K562 (cell line): ENCODE measurements at regions not wholly inside any gene's neighbourhood (a gene's known extent, or its start where the extent isn't known, plus 50 kb on each side); places are given as distances from the start of the nearest gene placed in this dataset.

ENCODE experiments used
- ATAC-seq: fragments of 200-7000 bp; cut with Tn5 transposase; 3 replicates; pipeline ENCODE4 v1.9.1; 2020; ENCODE audit warnings: moderate library complexity
- BruUV-seq: library from RNA; stranded (reverse); fragments of 400-500 nt; replicated peaks from 2 replicates; lab custom pipeline; 2021; lab: Mats Ljungman, UMichigan
- CTCF ChIA-PET: fragments of 300-600 bp; formaldehyde crosslinking; extraction: SDS; loops from one replicate; lab custom pipeline; 2021; ENCODE audit warnings: low intra/inter-chr PET ratio; lab: Yijun Ruan, JAX
- POLR2A ChIA-PET: fragments of 300-600, 350-650 bp; sonication (Branson Sonifier 250); formaldehyde crosslinking; extraction: SDS; loops from one replicate; lab custom pipeline; 2021; ENCODE audit warnings: antibody characterized with exemption, inconsistent platforms; lab: Yijun Ruan, JAX
- DNase-seq, 4 experiments: peaks; one replicate each; pipeline versions ENCODE4 v3.0.0 to v3.0.0-alpha.2; 2011 to 2018; ENCODE audit warnings: low spot score in 3 of 4, mixed read lengths in 3 of 4; ENCODE audit errors: extremely low read depth in 1 of 4
- FAIRE-seq: peaks from 2 replicates; lab custom pipeline; 2011; peaks lifted over from hg19 to GRCh38; lab: Jason Lieb, UNC
- H2AFZ ChIP-seq: 2 replicates; pipeline ENCODE4 v1.6.0; 2011; ENCODE audit warnings: low read depth, low read length, control low read depth, inconsistent platforms
- H3K27ac ChIP-seq: fragments of 200-600 bp; 3 replicates; pipeline ENCODE4 v1.8.0; 2011; ENCODE audit warnings: low read depth, mild to moderate bottlenecking, control low read depth, inconsistent platforms, low read length, moderate library complexity, mixed read lengths; ENCODE audit errors: extremely low read depth
- H3K27me3 ChIP-seq, 2 experiments: fragments of 300-600 bp in 1 of 2; 2 replicates in 1 of 2; 3 replicates in 1 of 2; pipeline versions ENCODE4 v1.6.0 to v1.8.0; 2011; ENCODE audit warnings: inconsistent platforms in 2 of 2, low read length in 2 of 2, mild to moderate bottlenecking in 1 of 2, mixed read lengths in 1 of 2, moderate library complexity in 1 of 2; ENCODE audit not compliant: control insufficient read depth in 2 of 2, insufficient read depth in 2 of 2
- H3K36me3 ChIP-seq: fragments of 300-600 bp; 3 replicates; pipeline ENCODE4 v1.8.0; 2011; ENCODE audit warnings: mild to moderate bottlenecking, low read length, inconsistent platforms; ENCODE audit not compliant: control insufficient read depth, insufficient read depth
- H3K4me1 ChIP-seq, 2 experiments: fragments of 200-600 bp in 1 of 2; replicated peaks in 1 of 2; 2 replicates in 1 of 2; 3 replicates in 1 of 2; pipeline versions ENCODE4 v1.5.1 to v1.8.0; 2011; ENCODE audit warnings: inconsistent platforms in 2 of 2, low read length in 2 of 2, mild to moderate bottlenecking in 1 of 2, mixed read lengths in 1 of 2, moderate library complexity in 1 of 2; ENCODE audit not compliant: control insufficient read depth in 2 of 2, insufficient read depth in 2 of 2
- H3K4me2 ChIP-seq: 2 replicates; pipeline ENCODE4 v1.6.1; 2011; ENCODE audit warnings: low read length, control low read depth, inconsistent platforms, mixed read lengths; ENCODE audit not compliant: insufficient read depth
- H3K4me3 ChIP-seq: fragments of 200-600 bp; sonication (generic), shearing (Covaris generic); 2 replicates; pipeline ENCODE4 v1.5.1; 2016; ENCODE audit warnings: control low read depth, inconsistent platforms
- H3K79me2 ChIP-seq: fragments of 200-600 bp; 3 replicates; pipeline ENCODE4 v1.8.0; 2011; ENCODE audit warnings: low read length, inconsistent platforms; ENCODE audit not compliant: control insufficient read depth, insufficient read depth
- H3K9ac ChIP-seq, 2 experiments: 2 replicates each; pipeline versions ENCODE4 v1.6.0 to v1.6.1; 2011; ENCODE audit warnings: low read depth in 2 of 2, low read length in 2 of 2, control low read depth in 1 of 2, inconsistent platforms in 1 of 2, mild to moderate bottlenecking in 1 of 2, mixed read lengths in 1 of 2; ENCODE audit not compliant: insufficient read depth in 1 of 2
- H3K9me1 ChIP-seq: one replicate; pipeline ENCODE4 v1.6.0; 2011; ENCODE audit warnings: inconsistent platforms, mild to moderate bottlenecking, low read length, moderate library complexity; ENCODE audit not compliant: control insufficient read depth, insufficient read depth
- H3K9me3 ChIP-seq: replicated peaks from 2 replicates; pipeline ENCODE4 v1.5.1; 2011; ENCODE audit warnings: low read depth, low read length, inconsistent platforms; ENCODE audit not compliant: control insufficient read depth, insufficient read depth
- H4K20me1 ChIP-seq: replicated peaks from 2 replicates; pipeline ENCODE4 v1.6.1; 2011; ENCODE audit warnings: low read length, inconsistent platforms, mixed read lengths; ENCODE audit not compliant: control insufficient read depth, insufficient read depth
- ADNP ChIP-seq: fragments of 200-800 bp; sonication (Bioruptor generic); IDR thresholded peaks from 2 replicates; pipeline ENCODE4 v1.6.1; 2016; ENCODE audit warnings: missing genetic modification characterization, missing compliant biosample characterization
- CBFA2T3 ChIP-seq: fragments of 450-650 bp; IDR thresholded peaks from 2 replicates; pipeline ENCODE4 v1.6.1; 2017
- HDGF ChIP-seq: fragments of 450-650 bp; IDR thresholded peaks from 2 replicates; pipeline ENCODE4 v1.6.1; 2016
- IFI16 ChIP-seq: fragments of 250-450 bp; sonication (Bioruptor Pico); IDR thresholded peaks from 2 replicates; pipeline ENCODE4 v2.1.2; 2022; ENCODE audit warnings: mild to moderate bottlenecking, inconsistent platforms
- KLF6 ChIP-seq: fragments of 250-450 bp; sonication (Bioruptor Pico); IDR thresholded peaks from 2 replicates; pipeline ENCODE4 v1.4.0; 2020; ENCODE audit warnings: mild to moderate bottlenecking, moderate library complexity, borderline replicate concordance
- MYNN ChIP-seq, 2 experiments: sonication (generic); formaldehyde crosslinking in 1 of 2; IDR thresholded peaks; 2 replicates each; pipeline versions ENCODE4 v1.5.0 to v1.6.1; 2016 to 2020; ENCODE audit warnings: antibody characterized with exemption in 1 of 2, missing genetic modification reagents in 1 of 2
- RBM17 ChIP-seq: fragments of 200-400 bp; formaldehyde crosslinking; IDR thresholded peaks from 2 replicates; pipeline ENCODE4 v1.6.1; 2017; ENCODE audit warnings: low read depth, mild to moderate bottlenecking, low read length, borderline replicate concordance
- ZFP1 ChIP-seq: fragments of 450-650 bp; formaldehyde crosslinking; IDR thresholded peaks from 2 replicates; pipeline ENCODE4 v1.4.0; 2020; ENCODE audit warnings: mild to moderate bottlenecking, mixed read lengths
- ZFP36 ChIP-seq: fragments of 150-350 bp; IDR thresholded peaks from 2 replicates; pipeline ENCODE4 v1.6.1; 2018; ENCODE audit warnings: low read length, low read depth; ENCODE audit not compliant: partially characterized antibody
- ZNF224 ChIP-seq: sonication (generic); formaldehyde crosslinking; IDR thresholded peaks from 2 replicates; pipeline ENCODE4 v1.8.0; 2022; ENCODE audit warnings: mild to moderate bottlenecking, missing genetic modification reagents
- ZNF79 ChIP-seq: fragments of 250-450 bp; sonication (Bioruptor Pico); IDR thresholded peaks from 2 replicates; pipeline ENCODE4 v1.4.0; 2020; ENCODE audit warnings: low read depth, mild to moderate bottlenecking, moderate library complexity
- WGBS: fragments of 100-300 bp; shearing (Covaris generic); methylation state at CpG from one replicate; pipeline ENCODE4 v1.1.6; 2016; ENCODE audit warnings: low coverage, mixed read lengths; ENCODE audit not compliant: insufficient coverage; ENCODE audit errors: missing lambda C conversion rate; 5-methylcytosine and 5-hydroxymethylcytosine counted together
- in situ Hi-C: fragments of 300-500 bp; cut with MboI; formaldehyde crosslinking; loops from 4 replicates; pipeline ENCODE4 v1.15.0; 2018; ENCODE audit warnings: inconsistent platforms, mixed read lengths
- intact Hi-C: fragments of 100-400 bp; cut with micrococcal nuclease; formaldehyde crosslinking; loops from 2 replicates; pipeline ENCODE4 v1.14.2; 2022
- TF ChIP-seq, protein P1 (sequence below): sonication (generic); formaldehyde crosslinking; IDR thresholded peaks from 2 replicates; pipeline ENCODE4 v1.9.0; 2022; ENCODE audit warnings: mild to moderate bottlenecking, missing genetic modification reagents
- TF ChIP-seq, protein P2 (sequence below): fragments of 250-450 bp; sonication (Bioruptor Pico); IDR thresholded peaks from 2 replicates; pipeline ENCODE4 v1.5.0; 2021
- TF ChIP-seq, protein P3 (sequence below): IDR thresholded peaks from 3 replicates; pipeline ENCODE4 v1.6.1; 2011; ENCODE audit warnings: borderline replicate concordance, mild to moderate bottlenecking, moderate library complexity; ENCODE audit not compliant: insufficient read length; ENCODE audit errors: extremely low read depth

DNA sequence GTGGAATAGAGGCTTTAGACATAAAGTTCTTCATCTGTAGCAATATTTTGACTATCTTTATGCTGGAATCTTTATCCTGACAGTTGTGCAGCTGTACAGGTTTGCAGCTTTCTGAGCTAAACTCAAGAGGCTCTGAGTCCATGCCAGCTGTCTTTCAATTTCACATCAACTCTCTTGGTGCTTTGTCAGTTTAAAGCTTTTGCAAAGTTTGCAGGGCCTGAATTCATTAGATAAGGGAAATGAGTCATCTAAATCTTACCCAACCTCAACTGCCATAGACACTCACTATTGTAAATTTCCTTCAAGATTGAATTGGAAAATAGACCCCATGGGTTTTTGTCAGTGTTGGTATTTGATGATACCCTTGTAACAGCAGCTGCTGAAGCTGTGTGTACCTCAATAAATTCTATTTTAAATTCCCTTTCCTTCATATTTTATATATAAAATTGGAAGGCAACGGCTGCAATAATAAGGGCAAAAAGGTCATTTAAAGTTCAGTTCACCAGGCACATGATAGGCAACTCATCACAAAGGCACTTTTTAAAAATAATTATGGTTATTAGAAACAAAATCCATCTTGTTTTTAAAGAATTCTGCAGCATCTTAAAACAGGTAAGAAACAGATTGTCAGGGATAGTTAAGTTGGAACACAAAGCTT is 169.9 kb upstream of the SLC39A10 start (continued):
- no peak for TF ChIP-seq ZFP1 (CRISPR knock-in tag)
- no peak for TF ChIP-seq IFI16
- TF ChIP-seq HDGF = no peak
- TF ChIP-seq, protein P1, sequence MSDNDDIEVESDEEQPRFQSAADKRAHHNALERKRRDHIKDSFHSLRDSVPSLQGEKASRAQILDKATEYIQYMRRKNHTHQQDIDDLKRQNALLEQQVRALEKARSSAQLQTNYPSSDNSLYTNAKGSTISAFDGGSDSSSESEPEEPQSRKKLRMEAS = no peak
- no peak for TF ChIP-seq KLF6
- no peak for TF ChIP-seq ZNF224 (CRISPR knock-in tag)
- no peak for TF ChIP-seq ADNP (tag)
- no peak for TF ChIP-seq ZNF79 (CRISPR knock-in tag)
- no peak for TF ChIP-seq ZFP36
- TF ChIP-seq CBFA2T3 = peak; percentile 95
- TF ChIP-seq, protein P2, sequence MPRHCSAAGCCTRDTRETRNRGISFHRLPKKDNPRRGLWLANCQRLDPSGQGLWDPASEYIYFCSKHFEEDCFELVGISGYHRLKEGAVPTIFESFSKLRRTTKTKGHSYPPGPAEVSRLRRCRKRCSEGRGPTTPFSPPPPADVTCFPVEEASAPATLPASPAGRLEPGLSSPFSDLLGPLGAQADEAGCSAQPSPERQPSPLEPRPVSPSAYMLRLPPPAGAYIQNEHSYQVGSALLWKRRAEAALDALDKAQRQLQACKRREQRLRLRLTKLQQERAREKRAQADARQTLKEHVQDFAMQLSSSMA (CRISPR knock-in tag) = no peak

DNA sequence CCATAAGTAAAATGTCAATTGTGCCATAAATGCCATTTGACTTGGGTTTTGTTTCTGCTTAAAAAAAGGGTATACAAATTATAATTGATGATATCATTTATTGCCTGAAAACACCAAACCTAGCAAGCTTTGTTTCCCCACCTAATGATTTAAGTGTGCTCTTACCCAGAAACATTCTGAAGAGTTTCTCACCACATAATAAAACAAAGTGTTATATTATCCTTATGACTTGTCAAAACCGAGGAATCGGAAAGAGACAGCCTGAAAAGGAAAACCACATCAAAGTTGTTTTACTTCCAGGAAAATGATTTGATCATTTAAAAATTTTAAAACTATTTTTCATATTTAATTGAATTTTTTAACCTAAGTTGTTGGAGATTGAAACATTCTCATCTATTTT is 170.5 kb upstream of the SLC39A10 start:
- Histone ChIP-seq H3K79me2 (no peaks in the 10 kb centered on the region), H3K36me3 (no peaks in the 10 kb centered on the region), H3K27me3 (no peaks in the 10 kb centered on the region), H3K27ac (peak overlapping the region; percentile 91), H3K9ac (peak overlapping the region in 1 of 2 experiments; percentile 57; a peak in 2 of 4 replicates), H3K4me3 (no peak overlapping the region), H3K9me1 (no peaks in the 10 kb centered on the region), H3K4me1 (peaks cover 3 to 24% of the 10 kb centered on the region in 2 experiments; a peak in 4 of 5 replicates), H4K20me1 (no peaks in the 10 kb centered on the region), H3K4me2 (no peak overlapping the region), H2AFZ (peak overlapping the region; percentile 62; the same call in 1 of the 2 replicates), H3K9me3 (no peaks in the 10 kb centered on the region; the same call in 1 of the 2 replicates)
- in situ Hi-C loops = no loop called here
- CTCF ChIA-PET = no interaction called here
- POLR2A ChIA-PET = interaction anchor here (0.6 kb wide), 1 partner anchor 164 kb away, joined by 3 read pairs; no protein-coding TSS in a partner anchor
- 0% methylated on average over 2 of the region's 2 CpGs for WGBS
- no peak for FAIRE-seq
- intact Hi-C loops = loop anchor here (2.0 to 5.0 kb wide), 3 partner anchors 79 to 164 kb away; no protein-coding TSS in a partner anchor
- DNase-seq = no peak
- no peak for ATAC-seq
- BruUV-seq = no TSS peak
- TF ChIP-seq MYNN (IDR thresholded peaks at IDR 0.05) (no peak), MYNN (CRISPR knock-in tag; IDR thresholded peaks at IDR 0.05) (no peak), RBM17 (no peak)
- TF ChIP-seq, protein P3, sequence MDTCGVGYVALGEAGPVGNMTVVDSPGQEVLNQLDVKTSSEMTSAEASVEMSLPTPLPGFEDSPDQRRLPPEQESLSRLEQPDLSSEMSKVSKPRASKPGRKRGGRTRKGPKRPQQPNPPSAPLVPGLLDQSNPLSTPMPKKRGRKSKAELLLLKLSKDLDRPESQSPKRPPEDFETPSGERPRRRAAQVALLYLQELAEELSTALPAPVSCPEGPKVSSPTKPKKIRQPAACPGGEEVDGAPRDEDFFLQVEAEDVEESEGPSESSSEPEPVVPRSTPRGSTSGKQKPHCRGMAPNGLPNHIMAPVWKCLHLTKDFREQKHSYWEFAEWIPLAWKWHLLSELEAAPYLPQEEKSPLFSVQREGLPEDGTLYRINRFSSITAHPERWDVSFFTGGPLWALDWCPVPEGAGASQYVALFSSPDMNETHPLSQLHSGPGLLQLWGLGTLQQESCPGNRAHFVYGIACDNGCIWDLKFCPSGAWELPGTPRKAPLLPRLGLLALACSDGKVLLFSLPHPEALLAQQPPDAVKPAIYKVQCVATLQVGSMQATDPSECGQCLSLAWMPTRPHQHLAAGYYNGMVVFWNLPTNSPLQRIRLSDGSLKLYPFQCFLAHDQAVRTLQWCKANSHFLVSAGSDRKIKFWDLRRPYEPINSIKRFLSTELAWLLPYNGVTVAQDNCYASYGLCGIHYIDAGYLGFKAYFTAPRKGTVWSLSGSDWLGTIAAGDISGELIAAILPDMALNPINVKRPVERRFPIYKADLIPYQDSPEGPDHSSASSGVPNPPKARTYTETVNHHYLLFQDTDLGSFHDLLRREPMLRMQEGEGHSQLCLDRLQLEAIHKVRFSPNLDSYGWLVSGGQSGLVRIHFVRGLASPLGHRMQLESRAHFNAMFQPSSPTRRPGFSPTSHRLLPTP = no peak
